ENCODE measurements at regions not wholly inside any gene's neighbourhood (a gene's known extent, or its start where the extent isn't known, plus 50 kb on each side); places are given as distances from the start of the nearest gene placed in this dataset.

GRCh38 chr9:135241381-135242048, 154.0 kb downstream of the OLFM1 start:
- H3K4me3 ChIP-seq (ENCODE audit: low read depth, low read length) = no peak overlapping the region
- TF ChIP-seq CTCF (IDR thresholded peaks at IDR 0.05; ENCODE audit: low read depth, low read length) = no peak

- TF ChIP-seq CTCF (IDR thresholded peaks at IDR 0.05; ENCODE audit: low read depth, low read length) = no peak
Measured at GRCh38 chr9:135242049-135242396, 154.6 kb downstream of the OLFM1 start.

GRCh38 chr9:135242406-135242805, 154.9 kb downstream of the OLFM1 start:
- H3K4me3 ChIP-seq (ENCODE audit: low read depth, low read length) = no peak overlapping the region
- no peak for TF ChIP-seq CTCF (IDR thresholded peaks at IDR 0.05; ENCODE audit: low read depth, low read length)

More at GRCh38 chr9:135242049-135242396, 154.6 kb downstream of the OLFM1 start:
- no peak overlapping the region for H3K4me3 ChIP-seq (ENCODE audit: low read depth, low read length)

GRCh38 chr9:135243201-135244190, 156.0 kb downstream of the OLFM1 start:
- TF ChIP-seq CTCF (IDR thresholded peaks at IDR 0.05; ENCODE audit: low read depth, low read length) = no peak
- H3K4me3 ChIP-seq (ENCODE audit: low read depth, low read length) = no peak overlapping the region

- H3K4me3 ChIP-seq (ENCODE audit: low read depth, low read length) = no peak overlapping the region
- TF ChIP-seq CTCF (IDR thresholded peaks at IDR 0.05; ENCODE audit: low read depth, low read length) = no peak
Measured at GRCh38 chr9:135244271-135245221, 157.1 kb downstream of the OLFM1 start.

GRCh38 chr9:135245482-135246247, 158.2 kb downstream of the OLFM1 start:
- no peak for TF ChIP-seq CTCF (IDR thresholded peaks at IDR 0.05; ENCODE audit: low read depth, low read length)

More at GRCh38 chr9:135245482-135246247, 158.2 kb downstream of the OLFM1 start:
- no peak overlapping the region for H3K4me3 ChIP-seq (ENCODE audit: low read depth, low read length)
